Neural crest cell (in vitro differentiated cells): ENCODE measurements at regions not wholly inside any gene's neighbourhood (a gene's known extent, or its start where the extent isn't known, plus 50 kb on each side); places are given as distances from the start of the nearest gene placed in this dataset.

Source experiments
- DNase-seq: peaks from one replicate; pipeline ENCODE4 v3.0.0; 2021; ENCODE audit warnings: low read depth, mixed read lengths, low spot score
- H3K27ac Mint-ChIP-seq: one replicate; pipeline ENCODE4 v1.8.0; 2021; ENCODE audit warnings: mild to moderate bottlenecking, mixed read lengths; ENCODE audit not compliant: unreplicated experiment
- H3K27me3 Mint-ChIP-seq: 2 replicates; pipeline ENCODE4 v1.8.0; 2021; ENCODE audit warnings: low read depth, mild to moderate bottlenecking, mixed read lengths
- H3K36me3 Mint-ChIP-seq: 2 replicates; pipeline ENCODE4 v1.8.0; 2021; ENCODE audit warnings: low read depth, mild to moderate bottlenecking, mixed read lengths
- H3K4me1 Mint-ChIP-seq: 2 replicates; pipeline ENCODE4 v1.8.0; 2021; ENCODE audit warnings: mixed read lengths
- H3K4me3 Mint-ChIP-seq: one replicate; pipeline ENCODE4 v1.8.0; 2021; ENCODE audit warnings: mild to moderate bottlenecking, mixed read lengths
- H3K9me3 Mint-ChIP-seq: 2 replicates; pipeline ENCODE4 v1.8.0; 2021; ENCODE audit warnings: mixed read lengths
- TF ChIP-seq, protein P1 (sequence below): fragments of 200-600 bp; sonication (generic); conservative IDR thresholded peaks from 2 replicates; pipeline ENCODE4 v1.5.0; 2021; ENCODE audit warnings: antibody characterized with exemption, mild to moderate bottlenecking

DNA sequence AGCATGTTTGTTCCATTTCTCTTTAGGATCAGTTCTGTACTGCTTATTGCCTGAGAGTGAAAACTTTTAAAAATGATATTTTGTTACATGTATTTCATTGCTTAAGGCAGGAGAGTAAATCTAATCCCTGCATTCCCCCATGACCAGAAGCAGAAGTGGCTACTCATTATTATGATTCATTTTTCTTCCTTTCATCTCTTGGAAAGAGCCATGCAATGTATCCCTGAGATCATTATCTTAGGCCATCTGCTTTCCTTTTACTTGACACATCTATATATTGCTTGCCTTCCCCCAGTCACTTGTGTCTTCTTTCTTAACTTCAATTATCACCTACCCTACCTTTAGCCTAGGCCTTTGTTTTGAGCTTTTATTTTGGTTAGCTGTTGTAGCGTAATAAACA is 430.4 kb upstream of the CHRM3 start:
- no peak overlapping the region for H3K4me3 Mint-ChIP-seq
- no peak for DNase-seq
- H3K4me1 Mint-ChIP-seq: peaks cover 4% of the 10 kb centered on the region
- TF ChIP-seq, protein P1, sequence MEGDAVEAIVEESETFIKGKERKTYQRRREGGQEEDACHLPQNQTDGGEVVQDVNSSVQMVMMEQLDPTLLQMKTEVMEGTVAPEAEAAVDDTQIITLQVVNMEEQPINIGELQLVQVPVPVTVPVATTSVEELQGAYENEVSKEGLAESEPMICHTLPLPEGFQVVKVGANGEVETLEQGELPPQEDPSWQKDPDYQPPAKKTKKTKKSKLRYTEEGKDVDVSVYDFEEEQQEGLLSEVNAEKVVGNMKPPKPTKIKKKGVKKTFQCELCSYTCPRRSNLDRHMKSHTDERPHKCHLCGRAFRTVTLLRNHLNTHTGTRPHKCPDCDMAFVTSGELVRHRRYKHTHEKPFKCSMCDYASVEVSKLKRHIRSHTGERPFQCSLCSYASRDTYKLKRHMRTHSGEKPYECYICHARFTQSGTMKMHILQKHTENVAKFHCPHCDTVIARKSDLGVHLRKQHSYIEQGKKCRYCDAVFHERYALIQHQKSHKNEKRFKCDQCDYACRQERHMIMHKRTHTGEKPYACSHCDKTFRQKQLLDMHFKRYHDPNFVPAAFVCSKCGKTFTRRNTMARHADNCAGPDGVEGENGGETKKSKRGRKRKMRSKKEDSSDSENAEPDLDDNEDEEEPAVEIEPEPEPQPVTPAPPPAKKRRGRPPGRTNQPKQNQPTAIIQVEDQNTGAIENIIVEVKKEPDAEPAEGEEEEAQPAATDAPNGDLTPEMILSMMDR: no peak
- no peak overlapping the region for H3K27ac Mint-ChIP-seq
- no peaks in the 10 kb centered on the region for H3K27me3 Mint-ChIP-seq
- no peaks in the 10 kb centered on the region for H3K9me3 Mint-ChIP-seq
- no peaks in the 10 kb centered on the region for H3K36me3 Mint-ChIP-seq

DNA sequence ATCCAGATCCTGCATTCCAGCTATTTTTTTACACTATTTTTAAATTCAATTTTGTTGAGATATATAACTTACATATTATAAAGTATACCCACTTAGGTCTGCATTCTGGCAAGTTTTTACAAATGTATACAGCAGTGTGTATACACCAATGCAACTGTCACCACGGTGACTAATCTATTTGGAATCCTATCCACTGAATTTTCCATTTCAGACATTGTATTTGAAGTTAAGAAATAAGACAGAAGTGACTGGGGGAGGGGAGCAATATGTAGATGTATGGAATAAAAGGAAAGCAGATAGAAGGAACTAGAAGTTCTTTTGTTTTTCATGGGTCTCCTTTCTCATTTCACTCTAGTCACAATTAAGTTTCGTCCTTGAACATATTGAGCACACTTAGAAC is 431.5 kb upstream of the CHRM3 start:
- H3K27ac Mint-ChIP-seq: no peak overlapping the region
- no peaks in the 10 kb centered on the region for H3K36me3 Mint-ChIP-seq
- DNase-seq: no peak
- H3K4me3 Mint-ChIP-seq: no peak overlapping the region
- H3K4me1 Mint-ChIP-seq: no peaks in the 10 kb centered on the region
- H3K27me3 Mint-ChIP-seq: no peaks in the 10 kb centered on the region
- no peaks in the 10 kb centered on the region for H3K9me3 Mint-ChIP-seq
- TF ChIP-seq, protein P1: no peak

DNA sequence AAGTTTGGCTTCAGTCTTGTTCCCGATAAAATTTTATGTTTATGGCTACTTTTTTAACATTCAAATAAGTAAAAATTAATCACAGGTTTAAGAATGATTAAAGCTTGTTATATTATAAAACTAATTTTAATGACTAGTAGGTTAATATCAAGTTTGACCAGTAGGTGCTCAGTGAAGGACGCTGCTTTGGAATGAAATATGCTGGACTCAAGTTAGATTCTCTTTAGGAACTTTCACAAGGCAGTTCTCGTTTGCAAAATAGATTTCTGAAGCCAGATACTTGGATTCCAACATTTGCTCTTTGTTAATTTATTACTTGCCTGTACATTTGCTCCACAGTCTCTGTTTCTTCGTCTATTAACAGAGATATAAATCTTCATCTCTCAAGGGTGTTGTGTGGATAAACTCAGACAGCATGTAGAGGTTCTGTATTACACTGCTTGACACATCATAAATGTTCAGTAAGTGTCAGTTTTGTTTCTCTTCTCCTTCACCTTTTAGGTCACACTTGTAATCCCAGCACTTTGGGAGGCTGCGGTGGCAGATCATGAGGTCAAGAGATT is 432.8 kb upstream of the CHRM3 start:
- no peak for DNase-seq
- Mint-ChIP-seq H3K4me3 (no peak overlapping the region), H3K27ac (no peak overlapping the region), H3K36me3 (no peaks in the 10 kb centered on the region), H3K27me3 (no peaks in the 10 kb centered on the region), H3K9me3 (no peaks in the 10 kb centered on the region), H3K4me1 (no peaks in the 10 kb centered on the region)
- TF ChIP-seq, protein P1: peak; percentile 51

DNA sequence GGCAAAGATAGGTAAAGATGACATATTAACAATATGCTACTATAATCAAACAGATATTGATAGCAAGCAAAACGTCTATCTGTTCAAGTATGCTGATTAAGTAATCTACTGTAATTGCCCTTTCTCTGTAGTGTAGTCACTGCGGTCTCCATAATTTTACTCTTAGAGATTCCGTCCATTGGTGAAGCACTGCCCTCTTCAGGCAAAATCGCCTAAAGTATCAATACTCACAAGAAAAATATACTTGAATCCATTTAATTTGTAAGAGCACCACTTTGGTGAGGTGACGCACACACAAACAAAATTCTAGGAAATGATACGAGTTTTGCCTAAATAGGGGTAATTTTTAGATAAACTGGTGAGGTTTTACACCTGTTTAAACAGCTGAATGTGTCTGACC is 434.6 kb upstream of the CHRM3 start:
- TF ChIP-seq, protein P1: peak; percentile 69
- Mint-ChIP-seq H3K27me3 (no peaks in the 10 kb centered on the region), H3K4me1 (no peaks in the 10 kb centered on the region), H3K9me3 (no peaks in the 10 kb centered on the region), H3K36me3 (no peaks in the 10 kb centered on the region), H3K4me3 (no peak overlapping the region), H3K27ac (no peak overlapping the region)
- DNase-seq: peak; percentile 22

DNA sequence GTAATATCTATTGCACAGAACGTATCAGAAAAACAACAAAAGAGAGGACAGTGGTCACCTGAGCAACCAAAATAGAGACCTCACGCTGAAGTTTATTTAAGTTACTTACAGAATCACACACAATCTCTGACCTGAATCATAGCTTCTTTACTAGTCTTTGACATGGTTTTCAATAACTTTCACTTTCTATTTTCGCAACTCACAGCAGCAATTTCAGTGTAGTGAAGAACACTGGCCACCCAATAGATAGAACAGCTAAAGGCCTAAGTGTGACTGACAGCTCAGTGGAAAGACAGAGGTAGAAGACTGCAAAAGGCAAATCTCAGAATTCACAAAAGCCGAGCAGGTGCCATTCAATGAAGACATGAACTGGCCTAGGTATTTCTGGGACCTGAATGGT is 435.6 kb upstream of the CHRM3 start:
- TF ChIP-seq, protein P1: no peak
- no peaks in the 10 kb centered on the region for H3K27me3 Mint-ChIP-seq
- DNase-seq: no peak
- no peaks in the 10 kb centered on the region for H3K4me1 Mint-ChIP-seq
- no peaks in the 10 kb centered on the region for H3K9me3 Mint-ChIP-seq
- H3K27ac Mint-ChIP-seq: no peak overlapping the region
- no peak overlapping the region for H3K4me3 Mint-ChIP-seq
- no peaks in the 10 kb centered on the region for H3K36me3 Mint-ChIP-seq

DNA sequence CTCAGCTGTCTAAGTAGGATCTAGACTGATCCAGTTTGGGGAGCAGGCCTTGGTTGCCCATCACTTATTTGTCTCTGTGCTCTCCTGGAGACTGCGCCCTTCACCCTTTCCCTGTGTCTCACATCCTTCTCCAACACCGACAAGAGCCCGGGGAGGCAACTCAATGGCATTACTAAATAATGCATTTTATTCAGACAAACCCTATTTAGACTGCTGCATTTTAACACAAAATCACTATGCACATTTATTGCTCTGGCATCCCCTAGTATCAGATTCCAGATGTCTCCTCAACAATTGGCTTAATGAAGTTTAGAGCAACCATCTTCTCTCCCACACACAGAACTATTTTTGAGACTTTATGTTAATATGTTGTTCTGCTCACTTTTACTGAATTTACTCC is 436.4 kb upstream of the CHRM3 start:
- no peaks in the 10 kb centered on the region for H3K36me3 Mint-ChIP-seq

More for the DNA sequence above, 436.4 kb upstream of the CHRM3 start:
- Mint-ChIP-seq H3K9me3 (no peaks in the 10 kb centered on the region), H3K27me3 (no peaks in the 10 kb centered on the region), H3K4me1 (no peaks in the 10 kb centered on the region), H3K27ac (no peak overlapping the region), H3K4me3 (no peak overlapping the region)
- DNase-seq: no peak
- TF ChIP-seq, protein P1: no peak
